Fibroblast of lung (primary cell): ENCODE measurements at regions not wholly inside any gene's neighbourhood (a gene's known extent, or its start where the extent isn't known, plus 50 kb on each side); places are given as distances from the start of the nearest gene placed in this dataset.

ENCODE experiments used
- EZH2 ChIP-seq: IDR thresholded peaks from 2 replicates; pipeline ENCODE4 v1.5.1; 2012; ENCODE audit warnings: low read length, control low read depth, mild to moderate bottlenecking; ENCODE audit errors: missing control alignments
- TF ChIP-seq, protein P1 (sequence below), 2 donors: IDR thresholded peaks in 1 of 2; conservative IDR thresholded peaks in 1 of 2; 1 replicate in 1 of 2; 2 replicates in 1 of 2; pipeline ENCODE4 v1.5.1; 2011 to 2012; ENCODE audit warnings: low read length in 2 of 2, control low read depth in 1 of 2, inconsistent platforms in 1 of 2, low read depth in 1 of 2, mild to moderate bottlenecking in 1 of 2

DNA sequence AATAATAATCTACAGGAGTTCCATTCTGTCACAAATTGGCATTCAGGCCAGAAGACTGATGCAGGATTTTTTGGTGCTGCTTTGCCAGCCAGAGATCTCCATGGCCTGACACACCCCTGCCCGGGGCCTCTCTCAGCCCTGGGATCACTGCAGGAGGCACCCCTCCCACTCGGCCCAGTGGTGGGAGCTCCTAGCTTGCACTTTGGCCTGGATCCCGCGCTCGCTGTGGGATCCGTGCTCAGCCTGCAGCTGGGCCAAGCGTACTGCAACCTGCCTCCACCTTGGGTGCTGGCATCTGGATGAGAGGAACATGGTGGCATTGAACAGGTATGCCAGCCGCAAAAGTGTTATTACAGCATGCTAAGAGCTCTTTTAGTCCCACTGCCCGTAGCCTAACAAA lies 656.7 kb upstream of the CCDC54 start:
- no peak for TF ChIP-seq EZH2
- TF ChIP-seq, protein P1, sequence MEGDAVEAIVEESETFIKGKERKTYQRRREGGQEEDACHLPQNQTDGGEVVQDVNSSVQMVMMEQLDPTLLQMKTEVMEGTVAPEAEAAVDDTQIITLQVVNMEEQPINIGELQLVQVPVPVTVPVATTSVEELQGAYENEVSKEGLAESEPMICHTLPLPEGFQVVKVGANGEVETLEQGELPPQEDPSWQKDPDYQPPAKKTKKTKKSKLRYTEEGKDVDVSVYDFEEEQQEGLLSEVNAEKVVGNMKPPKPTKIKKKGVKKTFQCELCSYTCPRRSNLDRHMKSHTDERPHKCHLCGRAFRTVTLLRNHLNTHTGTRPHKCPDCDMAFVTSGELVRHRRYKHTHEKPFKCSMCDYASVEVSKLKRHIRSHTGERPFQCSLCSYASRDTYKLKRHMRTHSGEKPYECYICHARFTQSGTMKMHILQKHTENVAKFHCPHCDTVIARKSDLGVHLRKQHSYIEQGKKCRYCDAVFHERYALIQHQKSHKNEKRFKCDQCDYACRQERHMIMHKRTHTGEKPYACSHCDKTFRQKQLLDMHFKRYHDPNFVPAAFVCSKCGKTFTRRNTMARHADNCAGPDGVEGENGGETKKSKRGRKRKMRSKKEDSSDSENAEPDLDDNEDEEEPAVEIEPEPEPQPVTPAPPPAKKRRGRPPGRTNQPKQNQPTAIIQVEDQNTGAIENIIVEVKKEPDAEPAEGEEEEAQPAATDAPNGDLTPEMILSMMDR (conservative IDR thresholded peaks at IDR 0.05 in 1 of 2, IDR thresholded peaks at IDR 0.05 in 1 of 2; ENCODE audit: low read depth in 1 of 2, low read length in 2 of 2) = no peak
